ENCODE measurements at regions not wholly inside any gene's neighbourhood (a gene's known extent, or its start where the extent isn't known, plus 50 kb on each side); places are given as distances from the start of the nearest gene placed in this dataset.

DNA sequence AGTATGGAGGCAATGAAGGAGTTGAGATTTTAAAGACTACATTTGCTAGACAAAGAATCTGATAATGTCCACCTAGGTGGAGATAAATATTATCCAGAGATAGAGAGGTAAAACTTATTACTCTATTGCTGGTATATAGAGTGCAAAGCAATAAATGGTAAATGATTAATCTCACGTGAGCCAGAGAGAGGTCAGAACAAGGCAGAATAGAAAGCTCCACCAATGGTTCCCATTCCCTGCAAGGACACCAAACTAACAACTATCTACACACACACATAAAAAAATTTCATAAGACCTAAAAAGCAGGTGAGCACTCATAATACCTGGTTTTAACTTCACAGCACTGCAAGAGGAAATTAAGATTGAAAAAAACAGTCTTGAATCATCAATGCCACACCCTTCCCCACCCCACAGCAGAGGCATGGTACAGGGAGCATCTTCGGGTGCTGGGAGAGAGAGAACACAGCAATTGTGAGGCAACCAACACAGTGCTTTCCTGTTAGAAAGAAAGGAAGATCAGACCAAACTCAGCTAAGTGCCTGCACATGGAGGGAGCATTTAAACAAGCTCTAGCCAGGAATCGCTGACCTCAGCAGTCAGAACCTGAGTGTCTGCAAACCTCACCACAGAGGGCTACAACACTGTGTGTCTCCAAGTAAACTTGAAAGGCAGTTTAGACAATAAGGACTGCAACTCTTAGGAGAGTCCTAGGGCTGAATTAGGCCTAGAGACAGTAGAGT is 1432.6 kb upstream of the TMEFF2 start:
- peak; percentile 64 for DNase-seq
- no peak for TF ChIP-seq EZH2 (optimal IDR thresholded peaks at IDR 0.05; ENCODE audit: low read depth, low read length)
- TF ChIP-seq EZH2phosphoT487 (IDR thresholded peaks at IDR 0.05; ENCODE audit: low read length): no peak
- TF ChIP-seq, protein P1, sequence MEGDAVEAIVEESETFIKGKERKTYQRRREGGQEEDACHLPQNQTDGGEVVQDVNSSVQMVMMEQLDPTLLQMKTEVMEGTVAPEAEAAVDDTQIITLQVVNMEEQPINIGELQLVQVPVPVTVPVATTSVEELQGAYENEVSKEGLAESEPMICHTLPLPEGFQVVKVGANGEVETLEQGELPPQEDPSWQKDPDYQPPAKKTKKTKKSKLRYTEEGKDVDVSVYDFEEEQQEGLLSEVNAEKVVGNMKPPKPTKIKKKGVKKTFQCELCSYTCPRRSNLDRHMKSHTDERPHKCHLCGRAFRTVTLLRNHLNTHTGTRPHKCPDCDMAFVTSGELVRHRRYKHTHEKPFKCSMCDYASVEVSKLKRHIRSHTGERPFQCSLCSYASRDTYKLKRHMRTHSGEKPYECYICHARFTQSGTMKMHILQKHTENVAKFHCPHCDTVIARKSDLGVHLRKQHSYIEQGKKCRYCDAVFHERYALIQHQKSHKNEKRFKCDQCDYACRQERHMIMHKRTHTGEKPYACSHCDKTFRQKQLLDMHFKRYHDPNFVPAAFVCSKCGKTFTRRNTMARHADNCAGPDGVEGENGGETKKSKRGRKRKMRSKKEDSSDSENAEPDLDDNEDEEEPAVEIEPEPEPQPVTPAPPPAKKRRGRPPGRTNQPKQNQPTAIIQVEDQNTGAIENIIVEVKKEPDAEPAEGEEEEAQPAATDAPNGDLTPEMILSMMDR (IDR thresholded peaks at IDR 0.05; ENCODE audit: low read length): no peak
- H3K4me3 ChIP-seq (ENCODE audit: low read length): no peak overlapping the region

DNA sequence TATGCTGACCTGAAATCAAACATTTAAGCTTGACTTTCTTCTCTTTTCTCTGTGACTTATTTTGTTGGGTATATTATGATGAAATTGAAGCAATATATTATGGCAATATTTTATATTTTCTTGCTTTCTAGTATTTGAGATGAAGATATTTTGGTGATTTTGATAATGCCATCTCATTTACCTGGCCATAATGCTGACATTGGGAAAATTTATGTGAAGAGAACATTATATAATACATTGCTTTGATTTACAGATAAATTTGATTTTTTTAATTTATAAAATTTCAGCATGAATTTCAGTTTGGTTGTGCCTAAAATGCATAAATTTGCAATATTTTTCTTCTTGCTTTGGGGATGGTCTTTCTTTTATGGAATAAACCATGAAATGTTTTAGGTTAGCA is 1413.7 kb upstream of the TMEFF2 start:
- Histone ChIP-seq H3F3A (ENCODE audit: insufficient read depth, low read length) (no peaks in the 10 kb centered on the region), H3K4me3 (ENCODE audit: low read length) (no peak overlapping the region), H4K20me1 (ENCODE audit: insufficient read depth, low read length) (no peaks in the 10 kb centered on the region), H3K4me1 (ENCODE audit: low read length) (no peaks in the 10 kb centered on the region), H3K27me3 (replicated peaks; ENCODE audit: insufficient read depth, low read length) (no peaks in the 10 kb centered on the region), H3K27ac (ENCODE audit: low read length) (no peak overlapping the region), H3K79me2 (ENCODE audit: low read length) (no peaks in the 10 kb centered on the region), H2AFZ (ENCODE audit: low read length) (no peak overlapping the region), H3K4me2 (ENCODE audit: low read depth, low read length) (no peak overlapping the region), H3K9me3 (replicated peaks; ENCODE audit: insufficient read depth, low read length) (no peaks in the 10 kb centered on the region), H3K9me2 (replicated peaks; ENCODE audit: insufficient read depth, low read length) (no peaks in the 10 kb centered on the region), H3K36me3 (replicated peaks; ENCODE audit: insufficient read depth, low read length) (no peaks in the 10 kb centered on the region), H3K9ac (ENCODE audit: low read length) (no peak overlapping the region)
- DNase-seq: no peak
- TF ChIP-seq EZH2phosphoT487 (IDR thresholded peaks at IDR 0.05; ENCODE audit: low read length): no peak
- TF ChIP-seq, protein P1 (IDR thresholded peaks at IDR 0.05; ENCODE audit: low read length): no peak
- TF ChIP-seq EZH2 (optimal IDR thresholded peaks at IDR 0.05; ENCODE audit: low read depth, low read length): no peak

More for the DNA sequence above, 1432.6 kb upstream of the TMEFF2 start:
- H3K9ac ChIP-seq (ENCODE audit: low read length): no peak overlapping the region
- no peak overlapping the region for H3K27ac ChIP-seq (ENCODE audit: low read length)
- H3K9me2 ChIP-seq (replicated peaks; ENCODE audit: insufficient read depth, low read length): no peaks in the 10 kb centered on the region
- no peaks in the 10 kb centered on the region for H3K36me3 ChIP-seq (replicated peaks; ENCODE audit: insufficient read depth, low read length)
- H3F3A ChIP-seq (ENCODE audit: insufficient read depth, low read length): no peaks in the 10 kb centered on the region
- no peaks in the 10 kb centered on the region for H3K27me3 ChIP-seq (replicated peaks; ENCODE audit: insufficient read depth, low read length)
- no peaks in the 10 kb centered on the region for H4K20me1 ChIP-seq (ENCODE audit: insufficient read depth, low read length)
- H2AFZ ChIP-seq (ENCODE audit: low read length): no peak overlapping the region
- no peaks in the 10 kb centered on the region for H3K79me2 ChIP-seq (ENCODE audit: low read length)
- no peaks in the 10 kb centered on the region for H3K4me1 ChIP-seq (ENCODE audit: low read length)
- H3K9me3 ChIP-seq (replicated peaks; ENCODE audit: insufficient read depth, low read length): no peaks in the 10 kb centered on the region
- H3K4me2 ChIP-seq (ENCODE audit: low read depth, low read length): no peak overlapping the region

DNA sequence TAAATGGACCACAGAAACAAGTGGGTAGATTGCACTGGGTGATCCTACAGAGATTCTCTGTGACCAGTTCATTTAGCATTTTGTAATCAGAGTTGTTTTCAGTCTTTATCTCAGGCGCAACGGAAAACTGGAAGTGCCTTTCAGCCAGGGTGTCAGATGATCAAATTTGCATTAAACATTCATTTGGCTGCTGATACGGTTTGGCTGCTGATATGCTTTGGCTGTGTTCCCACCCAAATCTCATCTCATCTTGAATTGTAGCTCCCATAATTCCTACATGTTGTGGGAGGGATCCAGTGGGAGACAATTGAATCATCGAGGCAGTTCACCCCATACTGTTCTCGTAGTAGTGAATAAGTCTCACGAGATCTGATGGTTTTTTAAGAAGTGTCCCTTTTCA is 1396.1 kb upstream of the TMEFF2 start:
- H3K9ac ChIP-seq (ENCODE audit: low read length): no peak overlapping the region
- no peak for DNase-seq
- no peaks in the 10 kb centered on the region for H3K9me2 ChIP-seq (replicated peaks; ENCODE audit: insufficient read depth, low read length)
- H3K79me2 ChIP-seq (ENCODE audit: low read length): no peaks in the 10 kb centered on the region
- H3K4me1 ChIP-seq (ENCODE audit: low read length): no peaks in the 10 kb centered on the region
- TF ChIP-seq, protein P1 (IDR thresholded peaks at IDR 0.05; ENCODE audit: low read length): no peak
- TF ChIP-seq EZH2 (optimal IDR thresholded peaks at IDR 0.05; ENCODE audit: low read depth, low read length) (no peak), EZH2phosphoT487 (IDR thresholded peaks at IDR 0.05; ENCODE audit: low read length) (no peak)
- no peaks in the 10 kb centered on the region for H3K27me3 ChIP-seq (replicated peaks; ENCODE audit: insufficient read depth, low read length)
- no peak overlapping the region for H3K4me3 ChIP-seq (ENCODE audit: low read length)
- H3K27ac ChIP-seq (ENCODE audit: low read length): no peak overlapping the region
- no peaks in the 10 kb centered on the region for H4K20me1 ChIP-seq (ENCODE audit: insufficient read depth, low read length)
- no peaks in the 10 kb centered on the region for H3K9me3 ChIP-seq (replicated peaks; ENCODE audit: insufficient read depth, low read length)
- H3K36me3 ChIP-seq (replicated peaks; ENCODE audit: insufficient read depth, low read length): no peaks in the 10 kb centered on the region
- H3F3A ChIP-seq (ENCODE audit: insufficient read depth, low read length): no peaks in the 10 kb centered on the region
- no peak overlapping the region for H3K4me2 ChIP-seq (ENCODE audit: low read depth, low read length)
- no peak overlapping the region for H2AFZ ChIP-seq (ENCODE audit: low read length)
